ENCODE measurements at regions not wholly inside any gene's neighbourhood (a gene's known extent, or its start where the extent isn't known, plus 50 kb on each side); places are given as distances from the start of the nearest gene placed in this dataset.

GRCh38 chr12:23055004-23055403 lies 430.0 kb downstream of the ETNK1 start:
- no peaks in the 10 kb centered on the region for H3K9me2 ChIP-seq (ENCODE audit: insufficient read depth, low read length)
- H3K36me3 ChIP-seq (ENCODE audit: insufficient read depth, low read length): no peaks in the 10 kb centered on the region
- ChIA-PET CTCF (ENCODE audit: unreplicated experiment) (no interaction called here), POLR2A (no interaction called here)
- BruUV-seq (replicated peaks): no TSS peak
- H4K20me1 ChIP-seq (ENCODE audit: insufficient read depth, low read length): no peaks in the 10 kb centered on the region
- intact Hi-C loops (cut with micrococcal nuclease; ENCODE audit: unreplicated experiment): loop anchor here (2.0 kb wide), 1 partner anchor 198 kb away; no protein-coding TSS in a partner anchor
- H3K4me2 ChIP-seq (ENCODE audit: low read length): no peak overlapping the region
- H2AFZ ChIP-seq (ENCODE audit: low read length): no peak overlapping the region
- H3K79me2 ChIP-seq (ENCODE audit: insufficient read depth, low read depth, low read length): no peaks in the 10 kb centered on the region; the same call in 1 of the 2 replicates
- TF ChIP-seq EZH2phosphoT487 (IDR thresholded peaks at IDR 0.05; ENCODE audit: borderline replicate concordance, low read depth, low read length): no peak
- TF ChIP-seq, protein P1, sequence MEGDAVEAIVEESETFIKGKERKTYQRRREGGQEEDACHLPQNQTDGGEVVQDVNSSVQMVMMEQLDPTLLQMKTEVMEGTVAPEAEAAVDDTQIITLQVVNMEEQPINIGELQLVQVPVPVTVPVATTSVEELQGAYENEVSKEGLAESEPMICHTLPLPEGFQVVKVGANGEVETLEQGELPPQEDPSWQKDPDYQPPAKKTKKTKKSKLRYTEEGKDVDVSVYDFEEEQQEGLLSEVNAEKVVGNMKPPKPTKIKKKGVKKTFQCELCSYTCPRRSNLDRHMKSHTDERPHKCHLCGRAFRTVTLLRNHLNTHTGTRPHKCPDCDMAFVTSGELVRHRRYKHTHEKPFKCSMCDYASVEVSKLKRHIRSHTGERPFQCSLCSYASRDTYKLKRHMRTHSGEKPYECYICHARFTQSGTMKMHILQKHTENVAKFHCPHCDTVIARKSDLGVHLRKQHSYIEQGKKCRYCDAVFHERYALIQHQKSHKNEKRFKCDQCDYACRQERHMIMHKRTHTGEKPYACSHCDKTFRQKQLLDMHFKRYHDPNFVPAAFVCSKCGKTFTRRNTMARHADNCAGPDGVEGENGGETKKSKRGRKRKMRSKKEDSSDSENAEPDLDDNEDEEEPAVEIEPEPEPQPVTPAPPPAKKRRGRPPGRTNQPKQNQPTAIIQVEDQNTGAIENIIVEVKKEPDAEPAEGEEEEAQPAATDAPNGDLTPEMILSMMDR (conservative IDR thresholded peaks at IDR 0.05; ENCODE audit: low read length): peak; percentile 75
- H3K9me3 ChIP-seq (ENCODE audit: low read length): no peaks in the 10 kb centered on the region
- H3K4me1 ChIP-seq (ENCODE audit: insufficient read depth, low read length, poor library complexity, severe bottlenecking): no peaks in the 10 kb centered on the region
- DNase-seq (ENCODE audit: low spot score): peak; percentile 18
- no peak overlapping the region for H3K27ac ChIP-seq (ENCODE audit: low read depth, low read length, poor library complexity, severe bottlenecking)
- no peak overlapping the region for H3K4me3 ChIP-seq (ENCODE audit: low read depth, low read length, poor library complexity, severe bottlenecking)

DNA sequence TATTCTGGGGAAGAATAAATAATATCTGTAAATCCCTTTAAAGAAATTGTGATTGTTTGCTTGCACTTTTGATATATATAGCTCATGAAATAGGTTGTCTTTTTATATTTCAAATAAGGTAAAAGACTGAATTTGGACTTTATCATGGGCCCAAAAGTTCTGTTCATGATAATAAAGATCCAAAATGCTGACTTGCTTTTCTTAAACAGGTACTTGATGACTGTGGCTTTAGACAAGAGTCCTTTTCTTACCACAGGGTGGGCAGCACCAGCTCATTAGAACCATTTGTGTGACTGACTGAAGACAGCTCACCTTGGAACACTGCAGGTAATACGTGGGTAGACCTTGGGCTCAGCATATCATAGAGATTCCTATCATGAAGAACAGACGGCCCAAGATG lies 432.6 kb downstream of the ETNK1 start:
- Histone ChIP-seq H3K9me3 (ENCODE audit: low read length) (no peaks in the 10 kb centered on the region), H3K36me3 (ENCODE audit: insufficient read depth, low read length) (no peaks in the 10 kb centered on the region), H3K4me3 (ENCODE audit: low read depth, low read length, poor library complexity, severe bottlenecking) (no peak overlapping the region), H3K4me2 (ENCODE audit: low read length) (no peak overlapping the region), H3K27ac (ENCODE audit: low read depth, low read length, poor library complexity, severe bottlenecking) (no peak overlapping the region), H2AFZ (ENCODE audit: low read length) (no peak overlapping the region), H3K9me2 (ENCODE audit: insufficient read depth, low read length) (no peaks in the 10 kb centered on the region), H3K4me1 (ENCODE audit: insufficient read depth, low read length, poor library complexity, severe bottlenecking) (no peaks in the 10 kb centered on the region), H3K79me2 (ENCODE audit: insufficient read depth, low read depth, low read length) (no peaks in the 10 kb centered on the region; the same call in 1 of the 2 replicates), H4K20me1 (ENCODE audit: insufficient read depth, low read length) (no peaks in the 10 kb centered on the region)
- no TSS peak for BruUV-seq (replicated peaks)
- TF ChIP-seq, protein P1 (conservative IDR thresholded peaks at IDR 0.05; ENCODE audit: low read length): no peak
- no peak for TF ChIP-seq EZH2phosphoT487 (IDR thresholded peaks at IDR 0.05; ENCODE audit: borderline replicate concordance, low read depth, low read length)
- DNase-seq (ENCODE audit: low spot score): no peak
- intact Hi-C loops (cut with micrococcal nuclease; ENCODE audit: unreplicated experiment): no loop called here
- ChIA-PET CTCF (ENCODE audit: unreplicated experiment) (no interaction called here), POLR2A (no interaction called here)

- Histone ChIP-seq H3K27ac (ENCODE audit: low read depth, low read length, poor library complexity, severe bottlenecking) (no peak overlapping the region), H3K4me2 (ENCODE audit: low read length) (no peak overlapping the region), H2AFZ (ENCODE audit: low read length) (no peak overlapping the region), H4K20me1 (ENCODE audit: insufficient read depth, low read length) (no peaks in the 10 kb centered on the region), H3K4me1 (ENCODE audit: insufficient read depth, low read length, poor library complexity, severe bottlenecking) (no peaks in the 10 kb centered on the region), H3K4me3 (ENCODE audit: low read depth, low read length, poor library complexity, severe bottlenecking) (no peak overlapping the region), H3K9me3 (ENCODE audit: low read length) (no peaks in the 10 kb centered on the region), H3K9me2 (ENCODE audit: insufficient read depth, low read length) (no peaks in the 10 kb centered on the region), H3K36me3 (ENCODE audit: insufficient read depth, low read length) (no peaks in the 10 kb centered on the region), H3K79me2 (ENCODE audit: insufficient read depth, low read depth, low read length) (no peaks in the 10 kb centered on the region; the same call in 1 of the 2 replicates)
- ChIA-PET POLR2A (interaction anchor here (0.5 to 1.3 kb wide), 3 partner anchors 18 to 1822 kb away, joined by 3 to 4 read pairs (median 3); no protein-coding TSS in a partner anchor), CTCF (ENCODE audit: unreplicated experiment) (no interaction called here)
- TF ChIP-seq, protein P1 (conservative IDR thresholded peaks at IDR 0.05; ENCODE audit: low read length): no peak
- TF ChIP-seq EZH2phosphoT487 (IDR thresholded peaks at IDR 0.05; ENCODE audit: borderline replicate concordance, low read depth, low read length): no peak
- intact Hi-C loops (cut with micrococcal nuclease; ENCODE audit: unreplicated experiment): no loop called here
- no TSS peak for BruUV-seq (replicated peaks)
- no peak for DNase-seq (ENCODE audit: low spot score)
These were observed 435.2 kb downstream of the ETNK1 start for GRCh38 chr12:23060161-23060560.
